HPDE6-E6E7 (cell line): ENCODE measurements at regions not wholly inside any gene's neighbourhood (a gene's known extent, or its start where the extent isn't known, plus 50 kb on each side); places are given as distances from the start of the nearest gene placed in this dataset.

ENCODE experiments used
- DNase-seq: peaks from one replicate; pipeline ENCODE4 v3.0.0; 2011; ENCODE audit warnings: missing footprints; ENCODE audit errors: extremely low spot score

DNA sequence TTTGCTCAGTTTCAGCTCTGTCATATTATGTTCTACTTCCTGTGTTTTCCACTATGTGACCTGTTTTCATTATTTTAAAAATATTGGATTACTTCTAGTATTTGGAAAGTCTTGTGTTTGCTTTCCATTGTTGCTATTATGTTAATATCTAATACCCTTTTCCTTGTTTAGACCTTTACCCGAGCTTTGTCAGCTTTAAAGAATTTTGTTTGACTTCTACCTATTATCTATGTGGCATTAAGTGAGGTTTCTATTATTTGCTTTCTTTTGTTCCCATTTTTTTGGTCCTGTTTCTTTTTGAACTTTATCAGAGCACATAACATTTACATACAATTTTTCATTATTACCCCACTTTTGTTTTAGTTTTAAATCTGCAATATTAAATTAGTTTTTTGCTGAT, 202.7 kb downstream of the MANEA start:
- DNase-seq, result no peak

DNA sequence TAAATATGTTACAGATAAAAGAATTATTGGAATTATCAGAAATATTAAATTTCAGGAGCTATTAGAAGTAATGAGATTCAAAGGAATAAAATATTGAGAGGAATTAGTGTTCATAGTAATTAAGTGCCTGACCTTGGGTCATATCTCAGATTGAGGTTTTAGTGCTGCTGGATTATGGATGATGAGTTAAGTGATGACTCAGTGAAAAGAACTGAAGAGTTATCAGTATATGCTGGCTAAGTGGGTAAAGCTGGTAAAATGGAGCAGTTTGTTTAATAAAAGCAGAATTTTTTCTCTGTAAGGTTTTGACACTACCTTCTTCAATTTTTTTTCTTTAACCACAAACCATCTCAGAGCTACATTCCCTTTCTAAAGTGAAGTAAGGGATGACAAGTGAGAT, 206.7 kb downstream of the MANEA start:
- no peak for DNase-seq

DNA sequence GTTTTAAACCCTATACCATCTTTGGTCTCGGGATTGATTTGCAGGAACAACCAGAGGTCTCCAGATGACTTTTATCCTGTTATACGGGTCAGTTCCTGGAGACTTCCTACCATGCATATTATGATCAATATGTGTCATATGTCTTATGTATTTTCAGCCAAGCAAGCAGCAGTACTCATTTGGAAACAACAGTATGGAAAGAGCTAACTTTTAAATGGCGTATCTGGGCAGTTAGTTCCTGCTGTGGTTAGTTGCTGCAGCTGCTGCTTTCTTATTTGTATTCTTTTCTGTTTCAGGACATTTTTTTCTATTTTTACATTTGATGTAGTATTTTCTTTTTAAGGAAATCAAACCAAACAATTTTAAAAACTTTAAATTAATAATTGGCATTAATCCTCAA, 207.5 kb downstream of the MANEA start:
- no peak for DNase-seq

DNA sequence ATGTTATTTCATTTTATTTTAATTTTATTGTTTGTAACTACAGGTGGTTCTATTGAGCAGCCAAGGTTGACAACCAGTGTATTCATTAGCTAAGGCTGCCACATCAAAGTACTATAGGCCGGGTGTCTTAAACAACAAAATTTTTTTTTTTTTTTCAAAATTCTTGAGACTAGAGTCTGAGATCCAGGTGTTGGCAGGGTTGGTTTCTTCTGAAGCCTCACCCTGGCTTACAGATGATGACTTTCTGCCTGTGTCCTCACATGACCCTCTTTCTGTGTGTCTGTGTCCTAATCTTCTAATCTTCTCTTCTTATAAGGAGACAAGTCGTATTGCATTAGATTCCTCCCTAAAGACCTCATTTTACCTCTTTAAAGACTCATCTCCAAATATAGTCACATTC, 208.4 kb downstream of the MANEA start:
- DNase-seq, result no peak

DNA sequence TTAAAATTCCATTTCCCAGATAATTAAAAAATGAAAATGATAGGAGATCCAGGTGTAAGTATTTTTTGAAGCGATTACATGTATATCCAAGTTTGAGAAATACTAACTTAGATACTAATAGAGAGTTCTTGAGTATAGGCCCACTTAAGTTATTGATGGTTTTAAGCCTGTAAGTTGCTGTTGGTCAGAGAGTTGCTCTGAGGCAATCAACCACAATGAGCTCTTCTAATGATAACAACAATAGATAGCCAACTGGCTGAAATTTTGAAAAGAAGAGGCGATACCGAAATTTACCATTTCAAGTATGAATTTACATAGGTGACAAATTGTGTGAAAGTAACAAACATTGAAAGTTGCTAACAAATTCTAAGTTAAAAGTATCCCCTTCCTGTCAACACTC, 209.5 kb downstream of the MANEA start:
- no peak for DNase-seq

DNA sequence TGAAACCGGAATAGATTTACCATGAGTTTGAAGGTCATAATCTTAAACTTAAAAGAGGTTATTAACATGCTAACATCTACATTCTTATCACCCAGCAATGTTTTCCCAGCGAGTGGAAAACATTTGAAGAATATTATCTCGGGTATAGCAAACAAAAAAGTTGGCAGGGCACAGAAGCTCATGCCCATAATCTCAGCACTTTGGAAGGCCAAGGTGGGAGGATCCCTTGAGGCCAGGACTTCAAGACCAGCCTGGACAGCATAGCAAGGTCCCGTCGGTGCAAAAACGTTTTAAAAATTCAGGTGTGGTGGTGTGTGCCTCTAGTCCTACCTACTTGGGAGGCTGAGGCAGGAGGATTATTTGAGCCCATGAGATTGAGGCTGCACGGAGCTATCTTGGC, 213.5 kb downstream of the MANEA start:
- no peak for DNase-seq

DNA sequence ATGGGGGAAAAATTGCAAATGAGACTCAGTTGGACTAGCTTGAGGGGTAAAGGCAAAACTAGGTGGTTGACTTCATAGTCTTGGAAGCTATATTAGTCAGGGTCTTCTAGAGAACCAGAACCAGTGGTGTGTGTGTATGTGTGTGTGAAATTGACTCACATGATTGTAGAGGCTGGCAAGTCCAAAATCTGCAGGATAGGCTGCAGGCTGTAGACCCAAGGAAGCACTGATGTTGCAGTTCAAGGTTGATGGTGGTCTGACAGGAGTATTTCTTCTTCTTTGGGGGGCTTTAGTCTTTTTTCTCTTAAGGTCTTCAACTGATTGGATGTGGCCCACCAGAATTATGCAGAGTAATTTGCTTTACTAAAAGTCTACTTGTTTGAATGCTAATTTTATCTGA, 217.4 kb downstream of the MANEA start:
- DNase-seq, result no peak

DNA sequence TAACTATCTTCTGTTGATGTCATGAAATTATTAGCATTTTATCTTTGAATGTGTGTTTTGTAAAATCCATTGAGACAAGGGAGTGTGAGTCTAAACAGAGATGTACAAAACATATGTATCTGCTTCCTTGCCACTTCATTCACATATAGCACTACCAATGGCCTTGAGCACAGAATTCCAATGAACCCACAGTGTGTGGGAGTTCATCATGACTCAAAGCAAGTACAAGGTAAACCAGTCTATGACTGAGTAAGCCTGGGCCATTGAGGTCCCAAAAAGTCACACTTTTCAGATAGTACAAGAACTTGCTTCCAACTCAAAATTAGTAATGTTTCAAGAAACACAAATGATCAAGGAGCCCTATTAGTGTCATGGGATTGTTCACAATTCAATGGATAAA, 218.6 kb downstream of the MANEA start:
- DNase-seq, result no peak

DNA sequence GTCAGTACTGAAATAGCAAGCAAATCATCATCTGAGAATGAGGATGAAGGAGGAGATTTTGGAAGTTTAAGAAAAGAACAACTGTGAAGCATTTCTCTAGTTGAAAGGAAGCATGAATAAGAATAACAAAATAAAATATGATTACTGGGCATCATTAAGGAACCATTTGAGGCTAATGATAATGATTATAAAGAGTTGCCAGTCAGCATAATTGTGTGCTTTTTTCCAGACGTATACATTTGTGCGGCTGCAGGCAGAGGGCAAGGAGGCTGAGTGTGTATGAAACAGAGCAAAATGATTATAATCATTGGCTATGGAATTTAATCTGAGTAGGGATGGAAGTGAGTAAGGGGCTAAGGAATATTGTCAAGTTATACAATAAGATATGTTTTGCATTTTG, 218.7 kb upstream of the FUT9 start:
- no peak for DNase-seq

DNA sequence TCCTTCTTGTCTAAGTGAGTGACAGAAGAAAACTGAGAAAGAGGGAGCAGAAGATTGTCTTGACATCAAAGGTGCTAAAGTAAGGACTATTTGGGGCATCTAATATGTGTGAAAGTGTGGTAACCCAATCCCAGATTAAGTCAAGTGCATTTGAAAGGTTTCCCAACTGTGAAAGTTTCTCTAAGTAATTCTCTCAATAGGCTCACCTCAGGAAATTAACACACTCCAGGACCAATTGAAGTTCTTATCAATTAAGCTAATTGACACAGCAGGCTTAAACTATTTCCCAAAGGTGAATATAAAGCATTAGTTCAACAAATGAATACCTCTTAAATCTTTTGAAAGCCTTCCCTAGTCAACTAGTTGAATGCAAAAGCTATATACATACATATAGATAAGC, 212.8 kb upstream of the FUT9 start:
- no peak for DNase-seq

DNA sequence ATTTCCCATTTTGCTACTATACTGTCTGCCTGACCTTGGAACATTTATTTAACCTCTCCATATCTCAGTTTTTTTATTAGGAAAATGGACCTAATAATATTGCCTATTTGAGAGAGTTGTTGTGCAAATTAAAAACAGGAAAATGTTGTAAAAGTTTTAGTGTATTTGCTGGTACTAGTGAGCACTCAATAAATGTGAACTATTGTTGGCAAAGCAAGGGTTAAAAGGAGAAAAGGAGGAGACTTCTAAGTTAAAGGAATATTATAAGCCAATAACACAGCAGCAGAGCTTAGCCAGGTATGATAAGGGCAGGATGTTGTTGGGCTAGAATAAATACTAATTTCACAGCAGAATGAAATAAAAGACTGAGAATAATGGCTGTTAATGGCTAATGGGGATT, 211.9 kb upstream of the FUT9 start:
- no peak for DNase-seq

DNA sequence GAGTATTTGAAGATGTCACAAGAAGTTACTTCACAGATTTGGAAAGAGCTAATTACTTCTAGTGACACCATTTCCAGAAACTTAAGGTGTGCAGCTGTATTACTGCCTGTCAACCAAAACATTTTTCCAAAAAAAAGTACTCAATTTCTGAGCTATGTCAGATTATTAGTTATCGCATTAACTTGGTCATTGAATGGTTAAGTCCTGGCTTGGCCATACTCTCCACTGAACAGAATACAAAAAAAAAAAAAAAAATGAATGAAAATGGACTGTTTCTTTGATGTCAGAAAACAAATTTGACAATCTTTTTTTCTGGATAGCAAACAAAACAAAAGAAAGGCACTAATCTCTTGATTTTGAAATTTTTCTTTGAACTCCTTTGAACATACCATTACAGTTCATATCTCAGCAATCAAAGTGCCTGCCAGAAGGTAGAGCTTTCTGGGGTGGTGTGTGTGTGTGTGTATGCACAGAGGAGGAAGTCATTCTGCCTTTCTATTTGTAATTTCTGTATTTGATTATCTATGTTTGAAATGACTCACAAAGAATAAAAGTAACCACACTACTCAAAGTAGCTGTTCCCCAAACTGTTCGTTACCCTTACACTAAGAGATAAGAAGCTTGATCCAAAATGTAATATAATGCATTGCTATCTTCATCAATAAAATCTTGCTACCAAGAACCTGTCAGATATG, 210.8 kb upstream of the FUT9 start:
- no peak for DNase-seq

DNA sequence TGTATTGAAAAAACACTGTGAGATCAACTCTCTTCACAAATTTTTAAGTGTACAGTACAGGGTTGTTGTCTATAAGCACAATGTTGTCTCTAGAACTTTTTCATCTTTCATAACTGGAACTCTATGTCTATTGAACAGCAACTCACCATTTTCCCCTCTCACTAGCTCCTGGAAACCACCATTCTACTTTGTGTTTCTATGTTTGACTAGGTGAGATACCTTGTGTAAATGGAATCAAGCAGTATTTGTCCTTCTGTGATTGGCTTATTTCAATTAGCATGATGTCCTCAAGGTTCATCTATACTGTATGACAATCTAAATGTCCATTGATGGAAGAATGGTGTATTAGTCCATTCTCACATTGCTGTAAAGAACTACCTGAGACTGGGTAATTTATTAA, 210.1 kb upstream of the FUT9 start:
- no peak for DNase-seq

DNA sequence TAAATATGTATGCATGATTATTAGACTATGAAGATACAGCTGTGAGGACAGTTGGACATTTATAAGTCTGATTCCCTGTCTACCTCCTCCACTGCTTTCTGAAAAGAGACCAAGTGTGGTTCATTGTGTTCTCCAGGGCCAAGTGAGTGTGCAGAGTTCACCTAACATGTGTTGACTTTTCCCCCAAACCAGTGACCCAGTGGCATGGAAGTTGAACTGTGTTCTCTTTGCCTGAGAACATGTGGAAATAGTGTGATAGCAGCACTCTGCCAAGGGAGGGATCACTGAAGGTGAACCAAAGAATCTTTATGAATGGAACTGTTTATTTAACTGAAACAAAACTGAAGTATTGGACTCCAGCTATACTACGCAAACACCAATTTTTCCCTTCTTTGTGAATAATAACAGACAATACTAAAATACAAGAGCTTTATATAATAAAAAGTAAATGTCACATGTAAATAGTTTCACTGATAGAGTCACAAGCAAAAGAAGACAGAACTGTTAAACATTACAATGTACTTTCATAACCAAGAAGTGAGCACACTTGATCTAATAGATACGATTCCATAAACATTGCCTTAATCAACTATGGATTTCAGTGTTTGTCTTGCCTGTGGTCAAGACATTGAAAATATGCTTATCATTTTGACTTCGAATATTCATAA, 200.3 kb upstream of the FUT9 start:
- DNase-seq, result no peak

DNA sequence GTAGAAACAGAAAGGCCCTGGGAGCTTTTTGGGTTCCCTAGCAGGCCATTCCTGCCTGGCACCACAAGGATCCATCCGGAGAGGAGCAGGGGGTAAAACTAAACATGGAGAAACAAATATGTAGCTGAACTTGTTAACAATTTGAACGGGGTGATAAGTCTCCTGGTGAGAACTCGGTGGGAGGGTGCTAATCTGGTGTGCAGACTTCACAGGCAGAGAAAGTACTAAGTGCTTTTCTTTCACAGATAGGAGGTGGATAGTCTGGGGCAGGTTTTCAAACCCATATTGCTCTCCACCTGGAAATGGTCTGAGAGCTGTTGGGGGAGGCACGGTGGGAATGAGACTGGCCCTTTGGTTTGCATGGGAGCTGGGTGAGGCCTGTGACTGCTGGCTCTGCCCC, 196.3 kb upstream of the FUT9 start:
- DNase-seq, result no peak

DNA sequence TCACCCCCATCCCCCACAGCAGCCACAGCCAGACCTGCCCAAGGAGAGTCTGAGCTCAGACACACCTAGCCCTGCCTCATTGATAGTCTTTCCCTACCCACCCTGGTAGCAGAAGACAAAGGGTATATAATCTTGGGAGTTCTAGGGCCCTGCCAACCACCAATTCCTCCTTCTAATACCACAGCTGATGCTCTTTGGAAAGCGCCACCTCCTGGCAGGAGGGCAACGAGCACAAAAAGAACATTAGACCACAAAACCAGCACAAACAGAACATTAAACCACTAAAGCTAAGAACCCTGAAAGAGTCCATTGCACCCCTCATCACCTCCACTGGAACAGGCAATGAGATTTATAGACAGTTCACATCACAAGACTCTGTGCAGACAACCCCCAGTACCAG, 195.8 kb upstream of the FUT9 start:
- no peak for DNase-seq

DNA sequence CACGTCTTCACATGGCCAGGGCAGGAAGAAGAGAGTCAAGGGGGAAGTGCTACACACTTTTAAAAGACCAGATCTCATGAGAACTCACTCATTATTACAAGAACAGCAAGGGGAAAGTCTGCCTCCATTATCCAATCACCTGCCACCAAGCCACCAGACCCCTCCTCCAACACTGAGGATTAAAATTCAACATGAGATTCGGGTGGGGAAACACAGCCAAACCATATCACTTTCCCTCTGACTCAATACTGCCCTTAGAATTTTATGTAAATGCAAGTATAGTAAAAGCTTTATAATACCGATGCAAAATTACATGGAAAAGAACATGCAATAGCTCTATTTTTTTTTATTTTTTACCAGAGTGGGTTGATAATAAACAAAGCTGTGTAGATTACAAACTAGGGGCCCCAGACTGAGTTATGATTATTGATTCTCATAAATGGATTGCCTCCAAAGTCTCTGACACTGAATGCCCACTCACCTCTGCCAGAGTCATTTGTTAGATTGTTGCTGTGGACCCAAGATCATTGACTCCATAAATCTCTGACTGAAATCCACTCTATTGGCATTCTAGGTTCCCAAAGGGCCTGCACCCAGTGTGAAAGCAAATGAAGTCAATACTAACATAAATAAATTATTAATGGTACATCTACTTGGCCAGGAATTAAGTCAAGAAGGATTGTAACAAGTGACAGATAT, 184.8 kb upstream of the FUT9 start:
- DNase-seq, result no peak

DNA sequence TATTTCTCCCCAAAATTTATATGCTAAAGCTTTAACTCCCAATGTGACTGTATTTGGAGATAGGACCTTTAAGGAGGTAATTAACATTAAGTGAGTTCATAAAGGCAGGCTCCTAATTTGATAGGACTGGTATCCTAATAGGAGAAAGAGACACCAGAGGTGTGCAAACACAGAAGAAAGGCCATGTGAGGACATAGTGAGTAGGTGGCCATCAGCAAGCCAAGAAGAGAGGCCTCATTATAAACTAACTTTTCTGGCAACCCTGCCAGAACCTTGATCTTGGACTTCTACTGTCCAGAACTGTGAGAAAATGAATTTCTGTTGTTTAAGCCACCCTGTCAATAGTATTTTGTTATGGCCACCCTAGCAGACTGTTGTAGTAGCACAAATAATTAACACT, 177.9 kb upstream of the FUT9 start:
- DNase-seq, result no peak

DNA sequence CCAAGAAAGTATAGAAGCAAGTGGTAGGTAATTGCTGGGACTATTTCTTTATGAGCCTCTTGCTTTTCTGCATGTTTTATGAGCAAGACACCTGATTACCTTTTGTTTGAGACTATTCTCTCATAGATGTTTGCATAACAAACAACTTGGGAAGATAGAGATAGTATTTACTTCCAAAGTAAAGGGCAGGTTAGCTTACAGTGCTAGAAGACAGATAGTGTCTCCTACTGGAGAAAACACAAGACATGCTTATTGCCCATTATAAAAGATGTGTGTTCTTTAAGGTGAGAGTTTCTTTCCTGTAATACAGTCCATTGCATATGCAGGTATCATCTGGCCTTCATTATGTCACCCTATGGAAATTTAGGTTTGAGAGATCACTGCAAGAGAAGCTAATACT, 174.2 kb upstream of the FUT9 start:
- no peak for DNase-seq

DNA sequence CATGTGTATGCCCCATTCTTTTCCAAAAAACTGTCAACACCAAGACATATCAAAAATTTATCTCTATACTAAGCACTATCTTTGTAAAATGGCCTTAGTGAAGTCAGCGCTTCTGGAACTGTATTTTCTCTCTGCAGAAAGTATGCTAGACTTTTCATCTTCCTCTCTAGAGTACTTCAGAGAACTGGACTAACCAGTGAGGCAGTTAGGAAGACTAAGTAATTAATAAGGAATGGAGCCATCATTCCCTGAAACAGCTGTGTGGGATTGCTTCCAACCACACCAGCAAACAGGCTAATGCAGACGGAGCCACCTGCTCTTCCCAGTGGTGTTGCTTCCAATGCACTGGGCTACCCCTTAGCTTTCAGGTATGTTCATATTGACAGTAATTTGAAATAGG, 169.1 kb upstream of the FUT9 start:
- DNase-seq, result no peak

DNA sequence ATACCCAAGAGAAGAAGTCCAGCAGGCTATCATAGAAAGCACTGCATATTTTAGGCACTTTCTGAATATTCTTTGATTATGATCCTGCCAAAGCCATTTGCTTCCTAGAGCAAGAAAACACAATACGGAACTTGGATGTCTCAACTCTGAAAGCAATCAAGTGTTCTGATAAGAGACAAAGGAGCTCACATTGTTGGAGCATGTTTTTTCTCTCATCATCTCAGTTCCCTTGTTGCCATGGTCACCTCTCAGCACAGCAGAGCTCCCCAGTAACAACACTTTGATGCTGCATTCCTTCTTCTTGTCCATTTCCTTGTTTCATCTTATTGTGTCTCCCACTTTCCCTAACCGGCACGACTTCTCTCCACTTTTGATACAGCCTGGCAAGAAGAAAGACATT, 168.7 kb upstream of the FUT9 start:
- no peak for DNase-seq

DNA sequence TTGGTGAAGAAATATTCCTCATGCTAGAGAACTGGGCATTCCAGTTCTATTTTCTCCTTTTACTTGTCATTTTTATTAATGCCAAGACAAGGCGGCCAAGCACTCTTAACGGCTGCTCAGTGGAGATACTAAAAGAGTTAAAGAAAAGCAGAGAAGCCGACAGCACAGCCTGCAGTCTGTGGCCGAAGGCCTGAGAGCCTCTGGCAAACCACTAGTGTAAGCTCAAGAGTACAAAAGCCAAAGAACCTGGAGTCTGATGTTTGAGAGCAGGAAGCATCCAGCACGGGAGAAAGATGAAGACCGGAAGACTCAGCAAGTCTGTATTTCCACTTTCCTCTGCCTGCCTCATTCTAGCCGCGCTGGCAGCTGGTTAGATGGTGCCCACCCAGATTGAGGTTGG, 167.1 kb upstream of the FUT9 start:
- DNase-seq, result no peak

DNA sequence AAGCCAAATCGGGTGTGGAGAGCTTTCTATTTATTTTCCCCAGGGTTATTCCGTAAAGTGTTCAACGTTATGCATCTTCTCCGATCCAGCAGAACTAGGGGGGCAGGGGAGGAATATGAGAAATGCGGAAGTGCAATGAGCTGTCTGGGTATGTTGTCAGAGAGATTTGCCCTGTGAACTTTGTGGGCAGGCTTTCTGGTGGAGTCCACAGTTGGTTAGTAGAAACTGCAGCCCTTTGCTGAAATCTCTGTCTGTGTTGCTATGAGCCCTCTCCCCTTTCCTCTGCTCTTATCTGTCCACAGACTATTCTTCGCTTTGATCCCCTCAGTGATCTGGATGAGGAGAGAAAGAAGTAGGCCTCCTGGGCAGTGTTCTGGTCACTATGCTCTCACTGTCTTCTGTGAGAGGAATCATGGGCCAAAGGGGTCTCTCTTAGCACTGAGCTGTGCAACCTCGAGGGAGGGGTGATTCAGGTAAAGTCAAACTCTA, 158.9 kb upstream of the FUT9 start:
- no peak for DNase-seq
